NT2/D1 (cell line): ENCODE measurements at regions not wholly inside any gene's neighbourhood (a gene's known extent, or its start where the extent isn't known, plus 50 kb on each side); places are given as distances from the start of the nearest gene placed in this dataset.

Experiments
- SUZ12 ChIP-seq: IDR thresholded peaks from 2 replicates; pipeline ENCODE4 v1.6.1; 2011; ENCODE audit not compliant: insufficient read length, insufficient read depth; ENCODE audit errors: extremely low read depth
- ZNF274 ChIP-seq: IDR thresholded peaks from 2 replicates; pipeline ENCODE4 v1.6.1; 2011; ENCODE audit warnings: mild to moderate bottlenecking, low read depth, low read length

DNA sequence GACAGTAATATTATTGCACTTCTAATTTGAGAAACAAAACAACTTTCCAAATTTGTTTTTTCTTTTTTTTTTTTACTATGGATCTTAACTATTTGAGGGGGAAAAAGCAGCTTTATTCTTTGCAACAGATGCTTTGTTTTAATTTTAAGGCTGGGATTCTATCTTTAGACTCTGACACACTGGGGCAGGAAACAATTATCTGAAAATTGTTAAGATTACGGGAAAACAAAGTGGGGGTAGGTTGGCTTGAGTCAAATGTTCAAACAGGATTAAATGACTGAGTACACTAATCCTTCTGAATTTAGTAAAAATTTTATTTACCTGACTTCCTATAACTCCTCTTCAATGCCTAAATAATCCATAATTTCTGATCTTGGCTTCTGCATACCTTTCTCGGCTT lies 543.2 kb downstream of the SLITRK6 start:
- TF ChIP-seq SUZ12 (no peak), ZNF274 (no peak)
